Hematopoietic multipotent progenitor cell (in vitro differentiated cells): ENCODE measurements at regions not wholly inside any gene's neighbourhood (a gene's known extent, or its start where the extent isn't known, plus 50 kb on each side); places are given as distances from the start of the nearest gene placed in this dataset.

Source experiments
- DNase-seq, 3 donors: peaks; one replicate each; pipeline ENCODE4 v3.0.0-alpha.2; 2011 to 2015; ENCODE audit warnings: low read depth in 2 of 3, low spot score in 2 of 3

- DNase-seq = peak; percentile 32 to 81 (median 71)
Observed at GRCh38 chr1:201703621-201704438, 125.1 kb upstream of the IPO9 start.

- no peak for DNase-seq
Observed at GRCh38 chr1:201704439-201704792, 124.5 kb upstream of the IPO9 start.

DNA sequence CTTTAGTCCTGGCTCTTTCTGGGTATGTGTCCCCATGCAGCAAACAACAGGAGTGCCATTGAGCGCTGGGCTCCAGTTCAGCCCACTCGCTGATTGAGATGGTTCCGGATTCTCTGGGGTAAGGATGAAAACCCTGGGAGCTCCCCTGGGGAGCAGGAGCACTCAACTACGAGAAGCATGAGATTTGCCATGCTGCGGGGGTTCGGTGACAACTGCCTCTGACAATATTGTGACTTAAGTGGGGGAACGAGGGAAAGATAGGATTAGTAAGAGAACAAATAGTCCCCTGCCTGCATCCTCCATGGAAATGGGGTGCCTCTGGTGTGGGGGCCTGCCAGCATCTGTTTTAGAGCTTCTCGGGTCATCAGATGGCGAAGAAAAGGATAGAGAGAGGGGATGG is 123.6 kb upstream of the IPO9 start:
- DNase-seq = no peak

DNA sequence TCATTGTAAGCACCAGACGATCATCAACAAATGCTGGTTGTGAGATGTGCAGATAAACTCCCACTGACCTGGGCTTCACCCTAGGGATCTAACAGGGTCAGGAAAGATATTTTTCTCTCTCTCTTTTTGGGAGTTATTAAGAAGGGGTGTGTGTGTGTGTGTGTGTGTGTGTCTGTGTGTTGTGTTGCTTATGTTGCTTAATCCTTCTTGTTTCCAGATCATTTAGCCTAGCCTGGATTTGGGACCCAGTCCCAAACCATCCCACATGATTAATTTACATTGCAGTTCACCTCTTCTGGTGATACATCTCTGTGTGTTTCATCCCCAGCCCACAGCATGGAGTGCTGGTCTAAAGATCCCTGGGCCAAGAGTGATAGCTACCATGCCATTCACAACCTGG is 122.8 kb upstream of the IPO9 start:
- no peak for DNase-seq

GRCh38 chr1:201707027-201707426 is 121.9 kb upstream of the IPO9 start:
- no peak for DNase-seq

GRCh38 chr1:201707656-201708055 is 121.3 kb upstream of the IPO9 start:
- no peak for DNase-seq

- peak in 1 of 3 donors; percentile 29 for DNase-seq
Observed at GRCh38 chr1:201708085-201708512, 120.9 kb upstream of the IPO9 start.

DNA sequence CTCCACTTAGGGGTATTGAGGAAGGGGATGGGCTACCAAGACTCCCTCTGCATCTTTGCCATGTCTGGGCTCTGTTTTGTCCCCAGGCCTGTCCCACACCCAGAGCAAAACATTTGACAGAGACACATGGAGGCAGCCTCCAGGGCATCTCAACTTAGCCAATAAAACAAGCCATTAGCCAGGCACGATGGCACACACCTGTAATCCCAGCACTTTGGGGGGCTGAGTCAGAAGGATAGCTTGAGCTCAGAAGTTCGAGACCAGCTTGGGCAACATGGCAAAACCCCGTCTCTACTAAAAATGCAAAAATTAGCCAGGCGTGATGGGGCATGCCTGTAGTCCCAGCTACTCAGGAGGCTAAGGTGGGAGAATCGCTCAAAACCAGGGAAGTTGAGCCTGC is 120.3 kb upstream of the IPO9 start:
- no peak for DNase-seq

GRCh38 chr1:201709564-201710295 is 119.2 kb upstream of the IPO9 start:
- DNase-seq = peak in 2 of 3 donors; percentile 53 to 68

DNA sequence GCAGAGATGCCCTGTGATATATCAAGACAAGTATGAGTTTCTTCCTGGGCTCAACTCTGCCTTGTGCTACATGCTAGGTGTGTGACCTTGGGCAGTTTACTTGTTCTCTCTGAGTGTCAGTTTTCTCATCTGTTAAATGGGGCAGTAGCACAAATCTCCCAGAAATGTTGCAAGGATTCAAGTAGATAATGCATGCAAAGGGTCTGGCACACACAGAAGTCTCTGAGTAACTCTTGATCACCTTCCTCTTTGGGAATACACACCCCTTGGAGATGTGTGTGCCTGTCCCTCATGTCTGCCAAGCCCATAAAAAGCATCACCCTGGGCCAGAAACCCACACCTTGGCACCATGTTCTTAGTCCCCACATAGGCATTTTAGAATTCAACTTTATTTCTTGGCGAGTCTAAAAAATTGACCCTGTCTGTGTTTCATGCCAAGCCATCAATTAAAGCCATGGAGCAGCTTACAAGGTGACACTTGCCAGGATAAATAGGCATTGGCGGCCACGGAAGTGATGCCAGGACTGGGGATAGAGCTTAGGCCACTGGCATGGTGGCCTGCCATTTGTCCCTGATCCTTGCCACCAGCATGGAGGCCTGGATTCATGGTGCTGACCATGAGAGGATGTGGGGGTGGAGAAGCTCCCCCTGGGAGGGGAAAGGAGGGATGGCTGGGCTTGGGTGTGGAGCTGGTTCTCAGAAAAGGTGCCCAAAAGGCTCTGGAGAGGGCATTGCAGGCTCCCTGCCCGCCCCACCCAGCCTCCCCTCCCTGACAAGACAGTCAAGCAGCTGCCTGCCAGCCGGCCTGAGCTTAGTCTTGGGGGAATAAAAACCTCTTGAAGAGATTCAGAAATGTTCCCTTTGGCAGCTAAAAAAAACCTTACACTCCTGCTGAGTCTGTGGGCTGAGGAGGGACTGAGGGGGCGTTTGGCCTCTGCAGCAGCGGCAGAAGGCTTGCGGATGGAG is 118.0 kb upstream of the IPO9 start:
- DNase-seq = no peak

DNA sequence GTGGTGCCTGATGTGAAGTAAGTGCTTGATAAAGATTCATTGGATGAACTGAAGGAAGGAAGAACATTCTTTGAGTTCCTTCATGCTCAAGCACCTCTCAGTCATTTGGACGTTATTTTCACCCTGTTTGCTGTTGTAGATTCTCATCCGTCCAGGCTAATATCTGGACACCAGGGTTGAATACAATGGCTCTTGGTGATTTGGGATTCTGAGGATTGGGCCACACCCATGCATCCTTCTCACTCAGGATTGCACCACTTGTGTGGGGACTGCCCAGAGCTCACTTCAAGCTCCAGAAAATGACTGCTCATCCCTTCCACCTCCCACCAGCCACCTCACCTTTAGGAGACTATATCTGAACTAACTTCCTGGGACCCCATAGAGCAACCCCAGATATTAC is 117.1 kb upstream of the IPO9 start:
- no peak for DNase-seq

DNA sequence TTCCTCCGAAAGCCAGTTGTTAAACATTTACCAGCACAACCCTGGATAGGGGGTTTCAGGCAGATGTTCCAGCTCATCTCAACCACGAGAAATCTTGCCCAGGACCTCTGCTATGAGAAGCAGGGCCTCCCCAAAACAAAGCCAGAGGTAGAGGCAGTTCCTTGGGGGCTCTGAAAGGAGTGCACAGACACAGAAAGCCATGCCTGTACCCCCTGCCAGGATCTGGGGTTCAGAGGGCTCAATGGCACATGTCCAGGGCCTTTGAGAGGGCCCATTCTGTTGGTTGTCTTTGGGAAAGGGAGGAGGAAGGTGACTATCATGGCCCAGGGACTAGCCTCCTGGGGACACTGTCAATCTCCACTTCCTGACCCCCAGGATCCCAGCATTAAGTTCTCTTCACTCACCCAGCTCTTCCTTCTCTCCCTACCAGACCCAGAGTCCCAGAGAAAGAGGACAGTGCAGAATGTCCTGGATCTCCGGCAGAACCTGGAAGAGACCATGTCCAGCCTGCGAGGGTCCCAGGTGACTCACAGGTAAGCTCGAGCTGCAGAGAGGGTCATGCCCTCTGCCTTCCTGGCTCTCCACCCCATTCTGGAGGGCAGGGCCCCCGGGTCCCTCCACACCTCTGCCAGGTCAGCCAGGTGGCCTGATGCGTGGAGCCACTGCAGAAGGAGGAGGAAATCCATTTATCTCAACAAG is 116.4 kb upstream of the IPO9 start:
- DNase-seq = no peak

DNA sequence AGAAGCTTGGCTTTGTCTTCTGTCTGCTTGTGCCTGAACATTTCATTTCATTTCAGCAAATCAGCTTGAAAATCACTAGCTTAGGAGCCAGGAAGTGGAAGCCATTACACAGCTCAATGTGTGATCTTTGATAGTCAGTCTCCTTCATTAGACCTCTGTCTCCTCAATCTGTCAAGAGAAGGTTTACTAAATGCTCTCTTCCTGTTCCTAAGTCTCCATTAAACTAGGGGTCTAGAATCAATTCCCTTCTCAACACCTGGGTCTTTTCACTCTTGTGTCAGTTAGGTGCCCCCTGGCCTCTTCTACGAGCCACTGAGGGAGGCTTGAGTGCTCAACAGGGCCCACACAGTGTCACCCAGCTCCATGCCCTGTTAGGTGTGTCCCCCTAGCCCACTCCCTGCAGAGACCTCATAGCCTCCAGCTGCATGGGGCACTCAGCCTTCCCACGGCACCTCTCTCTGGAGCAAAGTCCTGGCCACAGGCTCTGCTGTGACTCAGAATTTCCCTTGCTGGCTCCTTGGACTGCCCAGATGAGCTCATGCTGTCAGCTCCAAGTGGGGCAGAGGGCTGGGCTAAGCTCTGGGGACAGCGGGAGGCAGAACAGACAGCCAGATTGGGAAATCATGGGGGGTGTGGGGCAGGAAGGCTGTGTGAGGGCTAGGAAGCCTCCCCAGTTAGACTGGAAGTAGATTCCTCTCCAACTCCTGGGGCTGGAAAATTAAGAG is 115.7 kb upstream of the IPO9 start:
- peak in 2 of 3 donors; percentile 30 to 47 for DNase-seq

DNA sequence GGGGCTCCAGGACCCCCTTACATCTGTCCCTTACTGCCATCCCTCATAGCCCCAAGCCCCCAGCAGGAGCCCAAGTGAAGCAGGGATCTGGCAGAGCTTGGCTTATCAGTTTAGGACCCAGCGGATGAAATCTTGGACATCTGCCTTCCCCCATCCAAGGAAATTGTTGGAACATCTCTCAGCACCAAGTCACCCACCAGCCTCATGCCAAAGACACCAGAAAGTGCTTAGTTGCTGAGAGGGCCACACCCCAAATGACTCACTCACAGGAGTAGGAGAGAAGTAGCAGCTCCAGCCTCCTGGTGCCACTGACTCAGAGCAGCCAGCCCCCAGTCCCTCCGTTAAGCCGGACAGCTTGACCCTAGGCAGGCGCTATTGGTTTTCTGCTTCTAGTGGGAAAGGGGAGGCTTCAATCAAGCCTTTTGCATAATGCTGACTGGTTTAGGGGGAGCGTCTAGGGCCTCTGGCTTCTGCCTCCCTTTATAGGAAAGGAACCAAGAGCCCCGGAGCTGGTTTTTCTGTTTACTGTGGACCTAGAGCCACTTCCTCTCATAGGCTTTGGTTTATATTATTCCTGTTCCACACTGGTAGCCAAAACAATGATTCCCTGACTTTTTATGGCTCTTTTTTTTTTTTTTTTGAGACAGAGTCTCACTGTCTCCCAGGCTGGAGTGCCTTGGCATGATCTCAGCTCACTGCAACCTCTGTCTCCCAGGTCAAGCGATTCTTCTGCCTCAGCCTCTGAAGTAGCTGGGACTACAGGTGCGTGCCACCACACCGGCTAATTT is 114.2 kb upstream of the IPO9 start:
- peak in 2 of 3 donors; percentile 21 to 44 for DNase-seq

- no peak for DNase-seq
Observed at GRCh38 chr1:201715351-201715750, 113.6 kb upstream of the IPO9 start.

- peak in 1 of 3 donors; percentile 37 for DNase-seq
Observed at GRCh38 chr1:201715801-201716741, 112.9 kb upstream of the IPO9 start.

- no peak for DNase-seq
Observed at GRCh38 chr1:201716742-201717135, 112.2 kb upstream of the IPO9 start.

- no peak for DNase-seq
Observed at GRCh38 chr1:201717286-201717685, 111.7 kb upstream of the IPO9 start.
